Ishikawa (cell line): ENCODE measurements at regions not wholly inside any gene's neighbourhood (a gene's known extent, or its start where the extent isn't known, plus 50 kb on each side); places are given as distances from the start of the nearest gene placed in this dataset.

Source experiments
- CEBPB ChIP-seq: IDR thresholded peaks from 2 replicates; pipeline ENCODE4 v1.6.1; 2012
- MAX ChIP-seq: IDR thresholded peaks from 2 replicates; pipeline ENCODE4 v1.6.1; 2012
- TAF1 ChIP-seq: IDR thresholded peaks from 2 replicates; pipeline ENCODE4 v1.6.1; 2012; ENCODE audit warnings: low read depth, mild to moderate bottlenecking
- TEAD4 ChIP-seq: IDR thresholded peaks from 2 replicates; pipeline ENCODE4 v1.6.1; 2012
- YY1 ChIP-seq: IDR thresholded peaks from 2 replicates; pipeline ENCODE4 v1.6.1; 2012; ENCODE audit warnings: low read depth
- ZBTB7A ChIP-seq: IDR thresholded peaks from 2 replicates; pipeline ENCODE4 v1.6.1; 2012; ENCODE audit warnings: low read depth

DNA sequence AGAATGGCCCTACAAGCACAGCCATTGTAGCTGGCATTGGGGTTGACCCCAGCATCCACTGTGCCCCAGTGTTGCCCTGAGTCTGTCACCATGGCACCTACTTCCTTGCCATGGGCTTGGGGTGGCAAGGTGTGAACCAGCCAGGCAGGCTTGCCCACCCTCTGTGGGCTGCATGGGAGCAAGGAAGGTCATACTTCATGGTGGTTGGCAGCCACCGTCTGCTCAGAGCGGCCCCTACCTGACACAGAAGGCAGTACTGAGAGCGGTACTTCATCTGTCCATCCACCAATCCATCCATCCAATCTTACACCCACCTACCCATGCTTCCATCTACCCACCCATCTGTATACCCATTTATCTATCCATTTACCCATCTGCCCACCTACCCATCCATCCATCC lies 160.1 kb downstream of the KIF26A start:
- TF ChIP-seq CEBPB = no peak
- no peak for TF ChIP-seq MAX
- TF ChIP-seq TAF1 = no peak
- TF ChIP-seq ZBTB7A = no peak
- TF ChIP-seq TEAD4 = no peak
- no peak for TF ChIP-seq YY1
